ENCODE measurements at regions not wholly inside any gene's neighbourhood (a gene's known extent, or its start where the extent isn't known, plus 50 kb on each side); places are given as distances from the start of the nearest gene placed in this dataset.

GRCh38 chr1:227401562-227402342 is 83.5 kb upstream of the CDC42BPA start:
- Histone ChIP-seq H3K4me1 (no peaks in the 10 kb centered on the region), H3K27ac (no peak overlapping the region), H3K4me3 (replicated peaks in 1 of 3) (no peak overlapping the region), H3K27me3 (no peaks in the 10 kb centered on the region), H3K9me3 (no peaks in the 10 kb centered on the region), H3K36me3 (no peaks in the 10 kb centered on the region)
- no peak for DNase-seq
- intact Hi-C loops (cut with DNase I), result no loop called here
- 92 to 95% methylated on average over 9 to 10 of the region's 10 CpGs for WGBS, 2 donors
- no peak for TF ChIP-seq POLR2A (IDR thresholded peaks at IDR 0.05)
- TF ChIP-seq, protein P1, sequence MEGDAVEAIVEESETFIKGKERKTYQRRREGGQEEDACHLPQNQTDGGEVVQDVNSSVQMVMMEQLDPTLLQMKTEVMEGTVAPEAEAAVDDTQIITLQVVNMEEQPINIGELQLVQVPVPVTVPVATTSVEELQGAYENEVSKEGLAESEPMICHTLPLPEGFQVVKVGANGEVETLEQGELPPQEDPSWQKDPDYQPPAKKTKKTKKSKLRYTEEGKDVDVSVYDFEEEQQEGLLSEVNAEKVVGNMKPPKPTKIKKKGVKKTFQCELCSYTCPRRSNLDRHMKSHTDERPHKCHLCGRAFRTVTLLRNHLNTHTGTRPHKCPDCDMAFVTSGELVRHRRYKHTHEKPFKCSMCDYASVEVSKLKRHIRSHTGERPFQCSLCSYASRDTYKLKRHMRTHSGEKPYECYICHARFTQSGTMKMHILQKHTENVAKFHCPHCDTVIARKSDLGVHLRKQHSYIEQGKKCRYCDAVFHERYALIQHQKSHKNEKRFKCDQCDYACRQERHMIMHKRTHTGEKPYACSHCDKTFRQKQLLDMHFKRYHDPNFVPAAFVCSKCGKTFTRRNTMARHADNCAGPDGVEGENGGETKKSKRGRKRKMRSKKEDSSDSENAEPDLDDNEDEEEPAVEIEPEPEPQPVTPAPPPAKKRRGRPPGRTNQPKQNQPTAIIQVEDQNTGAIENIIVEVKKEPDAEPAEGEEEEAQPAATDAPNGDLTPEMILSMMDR (IDR thresholded peaks at IDR 0.05), result no peak

- no peaks in the 10 kb centered on the region for H3K27me3 ChIP-seq
- no peaks in the 10 kb centered on the region for H3K4me1 ChIP-seq
- no peaks in the 10 kb centered on the region for H3K9me3 ChIP-seq
- H3K27ac ChIP-seq, result no peak overlapping the region
- TF ChIP-seq POLR2A (IDR thresholded peaks at IDR 0.05), result no peak
- TF ChIP-seq, protein P1 (IDR thresholded peaks at IDR 0.05), result no peak
- no peak for DNase-seq
- H3K36me3 ChIP-seq, result no peaks in the 10 kb centered on the region
- WGBS, 2 donors, result 87 to 91% methylated on average over 4 of the region's 4 CpGs
- intact Hi-C loops (cut with DNase I), result no loop called here
- no peak overlapping the region for H3K4me3 ChIP-seq (replicated peaks in 1 of 3)
These were observed 80.9 kb upstream of the CDC42BPA start for GRCh38 chr1:227399152-227399730.

GRCh38 chr1:227397354-227397978 is 79.2 kb upstream of the CDC42BPA start:
- Histone ChIP-seq H3K36me3 (no peaks in the 10 kb centered on the region), H3K4me1 (no peaks in the 10 kb centered on the region), H3K9me3 (no peaks in the 10 kb centered on the region), H3K4me3 (replicated peaks in 1 of 3) (no peak overlapping the region), H3K27me3 (no peaks in the 10 kb centered on the region), H3K27ac (no peak overlapping the region)
- 88 to 95% methylated on average over 5 of the region's 5 CpGs for WGBS, 2 donors
- TF ChIP-seq, protein P1 (IDR thresholded peaks at IDR 0.05), result no peak
- no peak for TF ChIP-seq POLR2A (IDR thresholded peaks at IDR 0.05)
- DNase-seq, result no peak
- intact Hi-C loops (cut with DNase I), result no loop called here

- 79 to 91% methylated on average over 8 of the region's 8 CpGs for WGBS, 2 donors
- no peak for DNase-seq
- TF ChIP-seq, protein P1 (IDR thresholded peaks at IDR 0.05), result no peak
- no peak for TF ChIP-seq POLR2A (IDR thresholded peaks at IDR 0.05)
These were observed 78.5 kb upstream of the CDC42BPA start for GRCh38 chr1:227396539-227397353.

More at GRCh38 chr1:227396539-227397353, 78.5 kb upstream of the CDC42BPA start:
- Histone ChIP-seq H3K27ac (no peak overlapping the region), H3K9me3 (no peaks in the 10 kb centered on the region), H3K27me3 (no peaks in the 10 kb centered on the region), H3K4me3 (replicated peaks in 1 of 3) (no peak overlapping the region), H3K4me1 (no peaks in the 10 kb centered on the region), H3K36me3 (no peaks in the 10 kb centered on the region)
- intact Hi-C loops (cut with DNase I), result no loop called here

All from thyroid gland (tissue), 4 donors.